ENCODE measurements at regions not wholly inside any gene's neighbourhood (a gene's known extent, or its start where the extent isn't known, plus 50 kb on each side); places are given as distances from the start of the nearest gene placed in this dataset.

DNA sequence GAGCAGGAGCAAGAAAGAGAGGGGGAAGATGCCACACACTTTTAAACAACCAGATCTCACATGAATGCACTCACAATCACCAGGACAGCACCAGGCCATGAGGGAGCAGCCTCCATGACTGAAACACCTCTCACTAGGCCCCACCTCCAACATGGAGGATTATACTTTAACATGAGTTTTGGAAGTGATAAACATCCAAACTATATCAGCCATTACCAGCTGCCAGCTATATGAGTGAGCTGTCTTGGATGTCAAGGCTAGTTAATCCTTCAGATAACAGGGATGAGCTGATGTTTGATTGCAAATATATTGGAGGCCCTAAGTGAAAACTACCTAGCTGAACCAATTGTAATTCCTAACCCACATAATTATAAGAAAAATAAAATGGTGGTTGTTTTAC lies 108.4 kb upstream of the DCBLD2 start:
- TF ChIP-seq, protein P1, sequence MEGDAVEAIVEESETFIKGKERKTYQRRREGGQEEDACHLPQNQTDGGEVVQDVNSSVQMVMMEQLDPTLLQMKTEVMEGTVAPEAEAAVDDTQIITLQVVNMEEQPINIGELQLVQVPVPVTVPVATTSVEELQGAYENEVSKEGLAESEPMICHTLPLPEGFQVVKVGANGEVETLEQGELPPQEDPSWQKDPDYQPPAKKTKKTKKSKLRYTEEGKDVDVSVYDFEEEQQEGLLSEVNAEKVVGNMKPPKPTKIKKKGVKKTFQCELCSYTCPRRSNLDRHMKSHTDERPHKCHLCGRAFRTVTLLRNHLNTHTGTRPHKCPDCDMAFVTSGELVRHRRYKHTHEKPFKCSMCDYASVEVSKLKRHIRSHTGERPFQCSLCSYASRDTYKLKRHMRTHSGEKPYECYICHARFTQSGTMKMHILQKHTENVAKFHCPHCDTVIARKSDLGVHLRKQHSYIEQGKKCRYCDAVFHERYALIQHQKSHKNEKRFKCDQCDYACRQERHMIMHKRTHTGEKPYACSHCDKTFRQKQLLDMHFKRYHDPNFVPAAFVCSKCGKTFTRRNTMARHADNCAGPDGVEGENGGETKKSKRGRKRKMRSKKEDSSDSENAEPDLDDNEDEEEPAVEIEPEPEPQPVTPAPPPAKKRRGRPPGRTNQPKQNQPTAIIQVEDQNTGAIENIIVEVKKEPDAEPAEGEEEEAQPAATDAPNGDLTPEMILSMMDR (IDR thresholded peaks at IDR 0.05): no peak
- TF ChIP-seq POLR2AphosphoS5 (IDR thresholded peaks at IDR 0.05): no peak

Measured in upper lobe of left lung (tissue), 4 donors.